GM18511 (cell line): ENCODE measurements at regions not wholly inside any gene's neighbourhood (a gene's known extent, or its start where the extent isn't known, plus 50 kb on each side); places are given as distances from the start of the nearest gene placed in this dataset.
"Not testable (repeated sequence)": the region's sequence is repeated elsewhere in the genome, so short reads cannot be mapped to it uniquely, and the experiment has no call there.

Experiments used
- ATAC-seq: cut with Tn5 transposase; IDR thresholded peaks from one replicate; pipeline ENCODE4 v1.9.1; 2021; ENCODE audit warnings: mild to moderate bottlenecking, moderate library complexity; ENCODE audit not compliant: unreplicated experiment

DNA sequence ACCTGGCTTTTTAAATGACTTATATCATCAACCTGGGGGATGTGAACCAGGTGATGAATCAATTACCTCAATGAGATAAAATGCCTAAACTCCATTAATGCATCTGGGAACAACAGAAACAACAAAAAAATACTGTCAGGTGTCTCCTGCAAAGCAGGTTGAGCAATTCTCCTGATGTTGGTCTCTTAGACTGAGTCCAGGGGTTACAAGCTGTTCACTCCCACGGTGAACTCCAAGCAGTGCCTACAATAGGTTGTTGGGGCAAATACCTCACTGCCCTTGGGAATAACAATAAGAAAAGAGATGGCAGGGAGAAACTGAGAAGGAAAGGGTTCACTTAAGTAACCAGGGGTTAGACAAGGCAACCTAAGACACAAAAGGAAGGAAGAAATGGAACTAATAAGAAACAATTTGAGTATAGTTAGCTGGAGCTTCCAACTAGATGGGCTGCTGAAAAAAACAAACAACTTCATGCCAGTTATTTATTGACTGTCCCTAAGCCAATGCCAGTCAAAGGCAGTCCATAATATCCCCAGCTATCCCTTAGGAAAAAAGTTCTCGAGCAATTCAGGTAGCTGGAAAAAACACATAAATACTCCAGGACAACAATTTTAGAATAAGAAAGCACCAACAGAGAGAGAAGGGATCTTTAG lies 97.6 kb upstream of the MAGI3 start:
- no peak for ATAC-seq

DNA sequence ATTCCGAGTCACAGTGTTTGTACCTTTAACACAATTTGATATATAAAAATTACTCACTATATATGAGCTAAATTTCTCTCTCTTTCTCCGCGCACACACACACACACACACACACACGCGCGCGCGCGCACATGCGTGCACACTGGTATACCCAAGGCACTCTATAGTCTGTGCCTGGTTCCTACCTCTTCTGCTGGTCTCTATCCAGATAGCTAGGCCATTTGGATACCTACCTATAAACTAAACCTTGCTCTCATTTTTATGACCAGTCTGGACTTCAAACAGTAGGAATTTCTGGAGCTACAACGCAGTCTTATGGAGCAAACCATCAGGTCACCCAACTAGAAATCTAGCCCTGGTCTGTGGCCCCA lies 97.1 kb upstream of the MAGI3 start:
- no peak for ATAC-seq

- no peak for ATAC-seq
Measured at GRCh38 chr1:113297749-113298148, 92.6 kb upstream of the MAGI3 start.

DNA sequence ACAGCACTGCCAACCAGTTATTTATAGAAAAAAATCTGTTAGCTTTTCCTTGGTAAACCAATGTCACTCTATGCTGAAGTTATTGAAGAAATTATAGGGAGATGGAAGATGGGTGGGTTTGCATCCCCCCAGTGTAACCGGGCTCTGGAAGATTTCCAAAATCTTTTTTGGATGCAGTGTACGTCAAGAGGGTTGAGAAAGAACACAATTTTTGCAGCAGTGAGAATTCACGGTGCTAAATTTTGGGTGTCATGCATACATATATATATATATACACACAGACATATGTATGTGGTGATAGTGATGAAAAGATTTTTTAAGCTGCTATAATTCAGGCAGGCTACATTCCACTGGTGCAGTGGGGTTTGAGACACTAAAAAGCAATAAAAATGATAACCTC lies 91.4 kb upstream of the MAGI3 start:
- ATAC-seq = no peak

- ATAC-seq = no peak
Measured at GRCh38 chr1:113302636-113303035, 87.7 kb upstream of the MAGI3 start.

DNA sequence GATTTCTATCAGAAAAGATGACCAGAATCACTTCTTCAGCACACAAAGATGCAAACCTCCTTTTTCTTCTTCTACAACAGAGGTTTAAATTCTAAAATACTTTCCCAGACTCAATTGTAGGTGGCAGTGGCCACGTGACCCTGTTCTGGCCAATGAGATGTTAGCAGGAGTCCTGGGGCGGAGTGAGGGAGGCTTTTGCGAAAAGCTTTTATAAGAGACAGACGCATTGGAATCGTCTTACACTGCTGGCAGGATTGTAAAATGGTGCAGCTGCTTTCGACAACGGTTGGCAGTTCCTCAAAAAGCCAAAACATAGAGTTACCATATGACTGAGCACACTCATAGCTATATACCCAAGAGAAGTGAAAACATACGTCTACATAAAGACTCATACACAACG lies 87.0 kb upstream of the MAGI3 start:
- ATAC-seq = no peak

- not testable (repeated sequence) for ATAC-seq
Measured at GRCh38 chr1:113305029-113305428, 85.3 kb upstream of the MAGI3 start.

GRCh38 chr1:113307771-113308445 lies 82.4 kb upstream of the MAGI3 start:
- no peak for ATAC-seq

DNA sequence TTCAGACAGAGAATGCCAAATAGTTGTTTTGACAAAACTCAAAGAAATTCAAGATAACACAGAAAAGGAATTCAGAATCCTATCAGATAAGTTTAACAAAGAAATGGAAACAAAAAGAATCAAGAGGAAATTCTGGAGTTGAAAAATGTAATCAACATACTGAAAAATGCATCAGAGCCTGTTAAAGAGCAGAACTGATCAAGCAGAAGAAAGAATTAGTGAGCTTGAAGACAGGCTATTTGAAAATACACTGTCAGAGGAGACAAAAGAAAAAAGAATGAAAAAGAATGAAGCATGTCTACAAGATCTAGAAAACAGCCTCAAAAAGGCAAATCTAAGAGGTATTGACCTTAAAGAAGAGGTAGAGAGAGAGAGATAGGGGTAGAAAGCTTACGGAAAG lies 77.7 kb upstream of the MAGI3 start:
- not testable (repeated sequence) for ATAC-seq

GRCh38 chr1:113314600-113314999 lies 75.7 kb upstream of the MAGI3 start:
- ATAC-seq = no peak

- no peak for ATAC-seq
Measured at GRCh38 chr1:113320272-113320671, 70.0 kb upstream of the MAGI3 start.

DNA sequence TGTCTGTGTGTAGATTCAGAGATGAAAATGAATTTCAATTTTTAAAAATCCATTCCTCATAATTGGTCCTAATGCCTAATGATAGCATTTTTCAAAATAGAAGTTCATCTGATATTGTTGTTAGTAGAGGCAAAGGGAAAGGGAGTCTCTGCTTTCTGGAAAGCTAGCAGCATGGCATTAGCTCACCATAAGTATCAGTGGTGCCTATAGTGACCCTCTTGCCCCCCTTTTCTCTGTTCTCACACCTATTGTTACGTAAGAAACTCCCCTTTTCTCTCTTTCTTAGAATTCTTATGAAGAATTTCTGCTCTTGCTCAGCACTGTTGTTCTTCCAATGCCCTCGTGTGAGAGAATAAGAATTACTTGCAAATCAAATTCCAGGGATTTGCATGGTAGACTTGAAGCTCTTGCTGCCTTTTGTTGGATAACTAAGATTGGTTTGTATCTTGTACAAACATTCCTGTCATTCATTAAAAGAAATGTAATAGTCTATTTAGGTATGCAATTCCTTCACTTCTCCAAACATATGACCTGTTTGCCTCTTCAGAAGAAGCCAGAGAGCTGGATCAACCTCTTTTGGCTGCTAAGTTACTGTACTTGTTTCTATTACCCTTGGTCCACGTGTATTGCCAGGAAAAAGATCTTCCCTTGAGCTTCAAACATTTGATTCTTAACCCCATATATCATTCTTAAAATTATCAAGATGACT lies 69.2 kb upstream of the MAGI3 start:
- ATAC-seq = no peak

GRCh38 chr1:113321771-113322387 lies 68.4 kb upstream of the MAGI3 start:
- no peak for ATAC-seq

- ATAC-seq = no peak
Measured at GRCh38 chr1:113322439-113322838, 67.9 kb upstream of the MAGI3 start.

DNA sequence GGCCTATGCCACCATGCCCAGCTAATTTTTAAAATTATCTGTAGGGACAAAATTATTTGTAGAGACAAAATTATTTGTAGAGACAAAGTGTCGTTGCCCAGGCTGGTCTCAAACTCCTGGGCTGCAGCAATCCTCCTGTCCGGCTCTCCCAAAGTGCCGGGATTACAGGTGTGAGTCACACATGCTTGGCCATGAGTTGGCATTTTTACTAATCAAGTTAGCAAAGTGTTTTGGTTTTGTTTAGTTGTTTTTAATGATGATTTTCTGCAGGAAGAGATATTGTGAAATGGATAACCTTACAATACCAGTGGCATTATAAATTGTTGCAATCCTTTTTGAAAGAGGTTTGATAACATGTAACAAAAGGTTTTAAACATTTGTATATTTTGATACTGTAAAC lies 65.3 kb upstream of the MAGI3 start:
- ATAC-seq = no peak

- no peak for ATAC-seq
Measured at GRCh38 chr1:113326976-113327375, 63.3 kb upstream of the MAGI3 start.

GRCh38 chr1:113333056-113333455 lies 57.3 kb upstream of the MAGI3 start:
- ATAC-seq = no peak

- no peak for ATAC-seq
Measured at GRCh38 chr1:113340038-113340437, 50.3 kb upstream of the MAGI3 start.
